Activated T-cell treated with anti-CD3 and anti-CD28 coated beads, Interleukin-2, amount 50 U/mL, for 48 hours (primary cell): ENCODE measurements at regions not wholly inside any gene's neighbourhood (a gene's known extent, or its start where the extent isn't known, plus 50 kb on each side); places are given as distances from the start of the nearest gene placed in this dataset.
"Not testable (repeated sequence)": the region's sequence is repeated elsewhere in the genome, so short reads cannot be mapped to it uniquely, and the experiment has no call there.

ENCODE experiments used
- DNase-seq, 2 experiments: peaks; one replicate each; pipeline ENCODE4 v3.0.0-alpha.2; 2020

DNA sequence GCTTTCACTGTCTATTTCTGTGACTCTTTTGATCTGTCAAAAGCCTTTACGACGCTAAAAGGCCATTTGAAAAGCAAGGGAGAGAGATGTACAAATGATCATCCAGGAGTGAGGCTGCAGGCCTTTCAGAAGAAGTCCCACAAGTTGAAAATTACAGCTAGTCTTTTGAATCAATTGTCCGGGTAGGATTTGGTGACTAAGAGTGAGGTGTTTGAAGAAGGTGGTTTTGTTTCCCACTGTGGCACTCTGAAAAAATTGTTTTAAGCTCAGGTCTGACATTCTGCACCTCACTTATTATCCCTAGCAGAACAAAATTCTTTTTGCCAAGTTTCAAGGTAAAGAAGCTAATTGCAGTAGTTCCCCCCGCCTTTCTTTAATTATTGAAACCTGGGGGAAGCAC is 50.8 kb upstream of the TMEM108 start:
- DNase-seq, result no peak

DNA sequence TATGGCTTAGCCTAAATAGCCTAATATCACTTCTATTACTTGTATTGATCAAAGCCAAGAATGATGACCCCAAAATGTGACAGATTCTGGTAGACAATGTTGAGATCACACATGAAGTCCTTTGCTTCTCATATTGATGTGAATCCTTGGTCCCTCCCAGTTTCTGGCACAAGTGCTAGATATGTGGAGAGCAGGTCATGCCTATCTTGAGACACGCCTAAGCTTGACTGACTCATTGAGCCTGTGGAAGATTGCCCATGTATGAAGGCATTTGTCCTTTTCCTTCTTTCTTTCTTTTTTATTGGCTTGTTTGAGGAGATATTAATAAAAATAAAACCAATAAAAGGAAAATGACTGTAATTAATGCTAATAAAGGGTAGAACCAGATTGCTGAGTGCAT is 54.0 kb upstream of the TMEM108 start:
- DNase-seq, result no peak

DNA sequence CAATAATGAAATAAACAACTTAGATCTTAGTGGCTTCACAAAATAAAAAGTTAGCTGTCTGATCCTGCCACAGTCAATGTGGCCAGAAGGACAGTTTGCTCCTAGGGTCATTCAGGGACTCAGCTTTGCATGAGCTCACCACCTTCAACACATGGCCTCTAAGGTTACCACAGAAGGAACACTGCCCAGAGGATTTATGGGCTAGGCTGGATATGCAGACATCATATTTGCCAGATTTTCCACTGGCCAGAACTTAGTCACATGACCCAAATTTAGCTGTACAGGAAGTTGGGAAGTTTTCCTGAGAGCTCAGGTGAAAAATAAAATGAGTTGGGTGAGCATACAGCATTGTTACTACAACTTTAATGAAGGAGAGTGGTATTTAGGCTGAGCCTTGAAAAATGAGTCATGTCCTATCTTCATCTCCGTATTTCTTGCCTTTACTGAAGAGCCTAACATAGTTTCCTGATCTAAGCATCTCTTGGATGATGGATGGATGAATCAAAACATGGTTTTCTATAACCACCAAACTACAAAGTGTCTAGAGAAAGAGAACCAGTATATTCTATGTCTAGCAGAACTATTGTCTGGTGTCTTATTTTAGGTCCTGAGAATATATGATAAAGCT is 54.9 kb upstream of the TMEM108 start:
- no peak for DNase-seq

DNA sequence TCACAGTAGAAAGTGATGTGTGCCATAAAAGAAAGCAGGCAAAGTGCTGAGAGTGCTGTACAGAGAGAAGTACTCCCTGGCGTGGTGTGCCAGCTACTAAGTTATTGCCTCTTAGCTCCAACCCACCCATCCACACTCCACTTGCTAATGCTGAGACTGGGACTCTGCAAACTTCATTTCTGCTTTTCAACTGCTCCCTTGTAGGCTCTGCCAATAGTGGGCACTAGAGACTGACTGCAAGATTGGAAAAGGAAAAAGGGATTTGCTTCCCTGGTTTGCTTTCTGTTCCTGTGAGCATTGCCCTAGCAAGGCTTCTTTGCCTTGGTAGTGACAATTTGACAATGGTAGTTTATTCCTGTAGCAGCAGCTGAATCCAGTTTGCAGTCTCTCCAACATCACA is 56.5 kb upstream of the TMEM108 start:
- DNase-seq, result no peak

DNA sequence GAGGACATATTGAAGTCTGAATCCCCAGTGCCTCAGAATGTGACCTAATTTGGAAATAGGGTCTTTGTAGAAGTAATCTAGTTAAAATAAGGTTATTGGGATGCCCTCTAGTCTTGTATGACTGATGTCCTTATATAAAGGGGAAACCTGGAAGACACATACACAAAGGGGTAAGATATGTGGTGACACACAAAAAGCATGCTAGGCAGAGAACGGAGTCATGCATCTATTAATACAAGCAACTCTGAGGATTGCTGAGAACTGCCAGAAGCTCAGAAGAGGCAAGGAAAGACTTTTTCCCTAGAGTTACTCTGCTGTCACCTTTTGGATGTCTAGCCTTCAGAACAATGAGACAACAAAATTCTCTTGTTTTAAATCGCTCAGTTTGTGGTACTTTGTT is 58.1 kb upstream of the TMEM108 start:
- DNase-seq, result no peak

DNA sequence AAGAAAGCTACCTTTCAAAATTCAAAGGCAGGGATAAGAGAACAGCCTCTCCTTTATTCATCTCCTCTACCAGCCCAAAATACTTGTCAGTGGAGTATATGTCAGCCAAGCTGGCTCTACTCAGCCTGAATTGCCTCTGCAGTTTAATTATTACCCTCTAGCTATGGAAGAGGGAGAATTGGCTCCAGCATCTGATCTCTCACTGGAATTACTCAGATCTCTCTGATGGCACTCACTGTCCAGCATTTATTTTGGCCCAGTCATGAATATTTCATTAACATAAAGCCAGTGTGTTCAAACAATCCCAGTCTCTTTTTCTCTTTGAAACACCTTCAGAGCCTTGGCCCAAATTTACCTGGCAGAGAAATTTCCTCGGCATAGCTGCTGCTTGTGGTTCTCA is 58.6 kb upstream of the TMEM108 start:
- no peak for DNase-seq

DNA sequence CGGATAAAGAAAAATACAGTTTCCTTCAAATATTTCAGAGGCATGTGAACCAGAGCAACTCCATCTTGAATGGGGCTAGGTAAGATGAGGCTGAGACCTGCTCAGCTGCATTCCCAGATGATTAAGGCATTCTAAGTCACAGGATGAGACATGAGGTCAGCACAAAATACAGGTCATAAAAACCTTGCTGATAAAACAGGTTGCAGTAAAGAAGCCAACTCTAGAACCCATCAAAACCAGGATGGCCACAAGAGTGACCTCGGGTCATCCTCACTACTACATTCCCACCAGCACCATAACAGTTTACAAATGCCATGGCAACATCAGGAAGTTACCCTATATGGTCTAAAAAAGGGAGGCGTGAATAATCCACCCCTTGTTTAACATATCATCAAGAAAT is 59.2 kb upstream of the TMEM108 start:
- not testable (repeated sequence) for DNase-seq

DNA sequence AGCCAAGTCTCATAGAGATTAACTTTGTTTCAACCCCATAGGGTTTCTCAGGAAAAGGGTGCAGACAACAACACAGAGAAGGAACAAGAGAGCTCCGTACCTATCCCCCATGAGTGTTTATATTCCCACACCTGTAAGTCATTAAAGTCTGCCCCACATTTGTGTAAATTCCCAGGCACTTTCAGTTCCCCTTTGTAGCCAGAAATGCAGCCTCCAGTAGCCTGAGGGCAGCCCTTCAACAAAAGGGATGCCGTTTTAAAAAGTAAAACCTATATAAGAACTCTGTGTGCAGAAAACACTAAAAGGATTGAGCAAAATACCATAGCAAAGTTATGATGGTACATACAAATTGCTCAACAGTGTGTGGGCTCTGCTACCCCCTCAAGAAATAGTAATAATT is 59.7 kb upstream of the TMEM108 start:
- DNase-seq, result no peak

DNA sequence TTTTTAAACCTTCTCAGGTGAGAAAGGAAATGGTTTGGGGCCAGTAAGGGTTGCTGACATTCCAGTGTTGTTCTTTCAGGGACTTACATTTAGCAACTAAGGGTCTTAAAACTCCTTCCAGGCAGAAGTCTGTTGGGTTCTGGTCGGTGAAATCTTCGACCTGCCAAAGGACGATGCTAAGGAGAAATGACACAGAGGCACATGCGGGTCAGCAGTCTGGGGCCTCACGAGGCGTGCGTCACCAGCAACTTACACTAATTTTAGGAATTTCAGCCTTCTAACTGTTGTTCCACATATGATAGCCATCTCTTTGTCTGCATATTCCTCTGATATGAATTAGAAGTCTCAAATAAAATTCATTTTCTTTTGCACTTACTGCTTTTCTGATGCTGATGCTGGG is 64.1 kb upstream of the TMEM108 start:
- DNase-seq, result no peak

DNA sequence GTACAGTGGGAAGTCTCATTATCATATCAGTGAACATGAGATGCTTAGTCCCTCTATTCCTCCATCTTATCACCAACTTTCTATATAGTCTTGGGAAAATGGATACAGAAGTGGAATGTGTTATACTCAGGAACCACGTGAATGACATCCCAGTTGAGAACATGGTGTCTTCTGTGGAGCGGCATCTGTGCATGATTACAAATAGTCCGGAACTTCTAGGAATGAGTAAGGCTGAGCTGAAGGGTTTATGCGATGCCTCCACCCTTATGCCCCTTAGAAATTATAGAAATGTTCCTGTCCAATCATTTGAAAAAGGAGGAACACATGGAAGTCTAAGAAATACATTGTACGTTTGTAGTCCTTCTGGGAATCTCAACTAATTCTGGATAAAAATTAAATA is 64.8 kb upstream of the TMEM108 start:
- DNase-seq, result no peak

DNA sequence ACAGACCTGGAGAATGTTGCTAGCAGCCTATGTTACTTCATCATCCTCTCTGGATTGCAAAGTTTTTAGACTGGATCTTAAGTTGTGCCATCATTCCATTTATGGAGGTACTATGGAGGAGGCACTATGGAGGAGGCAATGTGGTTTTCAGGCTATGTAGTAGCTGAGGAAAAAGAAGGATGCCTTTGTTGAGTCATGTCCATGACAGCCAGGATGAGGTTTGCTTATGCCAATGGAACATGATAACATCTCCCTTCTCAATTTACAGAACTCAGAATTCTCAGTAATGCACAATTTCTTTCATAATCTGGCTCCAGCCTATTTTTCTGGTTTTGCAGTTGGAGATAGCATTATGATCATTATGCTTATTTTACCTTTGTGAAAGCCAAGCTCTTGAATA is 65.9 kb upstream of the TMEM108 start:
- DNase-seq, result no peak

DNA sequence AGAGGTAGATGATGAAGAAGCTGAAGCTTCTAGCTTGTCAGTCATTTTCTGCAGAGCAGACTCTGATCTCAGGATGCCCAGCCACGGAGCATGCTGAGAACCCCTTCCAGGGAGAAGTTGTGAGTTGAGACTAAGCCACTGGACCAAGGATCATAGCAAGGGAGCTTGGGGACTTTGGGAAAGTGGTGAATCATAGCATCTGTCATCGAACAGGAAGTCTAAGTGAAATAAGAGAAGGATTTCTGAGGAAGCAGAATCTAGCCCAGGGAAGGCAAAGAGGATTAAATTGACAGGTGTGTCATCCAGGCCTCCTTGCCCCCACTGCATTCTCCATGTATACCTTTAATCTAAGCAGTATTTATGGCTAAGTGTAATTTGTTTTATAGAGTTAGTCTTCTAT is 71.8 kb upstream of the TMEM108 start:
- DNase-seq, result no peak

DNA sequence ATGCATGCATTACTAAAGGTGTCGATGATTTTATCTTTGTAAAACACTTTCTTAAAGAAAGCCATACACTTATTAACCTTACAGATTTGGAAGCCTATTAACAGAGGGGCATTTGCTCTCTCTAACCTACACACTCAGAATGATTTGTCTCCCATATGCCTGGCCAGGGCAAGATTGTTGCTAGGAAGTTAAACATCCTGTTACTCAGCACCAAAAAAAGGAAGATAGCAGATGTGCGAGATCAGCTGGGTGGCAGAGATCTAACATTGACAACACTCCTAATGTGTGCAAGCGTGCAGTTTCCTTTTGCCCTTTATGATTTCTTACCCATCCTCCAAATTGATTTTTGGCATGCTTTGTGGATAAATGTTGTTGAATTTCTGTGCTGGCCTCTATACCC is 73.9 kb upstream of the TMEM108 start:
- no peak for DNase-seq

DNA sequence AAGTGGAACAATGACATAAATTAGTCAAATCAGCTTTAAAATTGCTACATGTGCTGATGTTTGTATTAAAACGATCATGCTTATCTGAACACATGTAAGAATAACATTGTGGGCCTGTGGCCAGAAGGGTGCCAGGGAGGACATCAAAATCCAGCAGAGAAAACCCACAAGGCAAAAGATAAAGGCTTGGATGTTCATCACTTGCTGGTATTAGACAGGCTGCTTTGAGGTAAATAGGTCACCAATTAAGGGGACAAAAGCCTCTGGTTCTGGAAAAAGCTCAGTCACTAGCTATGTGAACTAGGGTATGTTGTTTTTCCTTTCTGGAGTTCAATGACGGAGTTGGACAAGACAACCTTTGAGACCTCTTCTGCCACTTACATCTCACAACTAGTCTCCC is 74.4 kb upstream of the TMEM108 start:
- no peak for DNase-seq

DNA sequence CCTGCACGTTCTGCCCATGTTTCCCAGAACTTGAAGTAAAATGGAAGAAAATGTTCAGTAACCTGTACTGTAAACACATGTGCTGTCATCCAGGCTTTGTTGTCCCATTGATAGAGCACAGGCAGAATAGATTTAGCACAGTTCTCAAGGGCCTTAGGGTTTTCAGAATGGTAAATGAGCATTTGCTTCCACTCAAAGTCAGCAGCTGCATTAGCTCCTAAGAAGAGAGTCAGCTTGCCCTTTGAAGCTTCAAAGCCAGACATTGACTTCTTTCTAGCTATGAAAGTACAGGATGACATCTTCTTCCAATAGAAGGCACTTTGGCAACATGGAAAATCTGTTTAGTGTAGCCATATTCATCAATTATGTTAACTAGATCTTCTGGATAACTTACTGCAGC is 76.2 kb upstream of the TMEM108 start:
- no peak for DNase-seq

DNA sequence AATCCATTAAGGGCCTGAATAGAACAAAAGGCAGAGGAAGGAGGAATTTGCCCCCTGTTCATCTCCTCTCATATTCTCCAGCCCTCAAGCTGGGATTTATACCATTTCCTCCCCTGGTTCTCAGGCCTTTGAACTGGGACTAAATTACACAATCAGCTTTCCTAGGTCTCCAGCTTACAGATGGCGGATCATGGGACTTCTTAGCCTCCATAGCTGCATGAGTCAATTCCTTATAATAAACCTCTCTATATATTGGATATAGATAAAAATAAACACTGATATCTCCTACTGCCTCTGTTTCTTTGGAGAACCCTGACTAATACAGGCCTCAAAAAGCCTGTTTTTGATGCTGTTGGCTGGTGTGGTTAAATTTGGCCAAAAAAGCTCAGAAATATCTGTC is 84.5 kb upstream of the TMEM108 start:
- no peak for DNase-seq

DNA sequence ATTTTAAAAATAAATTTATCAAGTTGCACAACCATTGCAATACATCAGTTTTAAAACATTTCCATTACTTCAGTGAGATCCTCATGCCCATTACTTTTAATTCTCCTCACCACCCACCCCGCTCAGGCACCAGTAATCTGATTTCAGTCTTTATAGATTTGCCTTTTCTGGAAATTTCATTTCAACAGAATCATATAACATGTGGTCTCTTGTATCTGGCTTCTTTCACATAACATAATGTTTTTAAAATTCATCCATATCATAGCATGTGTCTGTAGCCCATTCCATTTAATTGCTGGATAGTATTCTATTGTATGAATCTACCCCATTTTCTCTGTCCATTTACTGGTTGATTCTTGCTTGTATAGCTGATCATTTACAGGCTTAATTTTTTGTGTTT is 110.3 kb upstream of the TMEM108 start:
- no peak for DNase-seq

DNA sequence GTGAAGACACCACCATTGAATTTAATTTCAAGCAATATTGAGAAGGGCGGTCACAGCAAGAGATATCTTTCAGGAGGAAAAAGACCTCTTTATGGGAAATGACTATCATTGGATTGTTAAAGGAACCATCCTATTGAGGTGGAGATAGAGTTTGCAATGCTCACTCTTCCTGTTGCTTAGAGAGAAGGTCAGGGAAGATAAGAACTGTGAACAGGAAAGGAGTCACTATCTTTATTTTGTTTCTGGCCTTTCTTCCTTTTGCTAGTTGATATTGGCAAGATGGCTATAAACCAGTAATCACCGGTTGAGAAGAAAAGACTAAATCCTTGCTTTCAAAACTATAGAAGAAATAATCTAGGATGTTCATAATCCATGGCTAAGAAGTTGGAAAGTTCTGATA is 112.1 kb upstream of the TMEM108 start:
- DNase-seq, result no peak

DNA sequence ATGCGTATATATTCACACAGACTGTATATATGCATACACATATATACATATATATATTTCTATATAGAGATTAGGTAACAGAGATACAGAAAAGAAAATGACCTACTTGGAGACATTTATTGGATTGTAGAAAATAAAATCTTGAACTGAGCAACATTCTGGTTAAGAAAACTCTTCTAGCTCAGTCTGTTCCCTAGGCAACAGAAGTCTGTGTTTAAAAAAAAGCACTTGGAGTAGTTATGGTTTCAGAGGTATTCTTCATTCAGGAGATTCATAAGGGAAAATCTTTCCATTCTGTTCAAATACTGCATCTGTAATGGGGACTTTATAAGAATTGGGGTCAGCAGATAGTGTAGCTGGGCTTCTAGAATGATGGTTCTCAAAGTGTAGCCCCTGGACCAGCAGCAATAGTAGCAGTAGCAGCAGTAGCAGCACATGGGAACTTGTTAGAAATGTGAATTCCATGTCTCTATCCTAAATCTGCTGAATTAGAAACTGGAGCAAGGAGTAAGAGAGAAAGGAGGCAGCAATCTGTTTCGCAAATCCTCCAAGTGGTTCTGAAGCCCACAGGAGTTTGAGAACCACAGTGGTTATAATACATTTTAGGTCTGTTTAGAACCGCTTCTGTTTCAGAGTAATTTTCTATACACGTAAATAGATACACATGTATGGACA is 112.8 kb upstream of the TMEM108 start:
- DNase-seq, result no peak

DNA sequence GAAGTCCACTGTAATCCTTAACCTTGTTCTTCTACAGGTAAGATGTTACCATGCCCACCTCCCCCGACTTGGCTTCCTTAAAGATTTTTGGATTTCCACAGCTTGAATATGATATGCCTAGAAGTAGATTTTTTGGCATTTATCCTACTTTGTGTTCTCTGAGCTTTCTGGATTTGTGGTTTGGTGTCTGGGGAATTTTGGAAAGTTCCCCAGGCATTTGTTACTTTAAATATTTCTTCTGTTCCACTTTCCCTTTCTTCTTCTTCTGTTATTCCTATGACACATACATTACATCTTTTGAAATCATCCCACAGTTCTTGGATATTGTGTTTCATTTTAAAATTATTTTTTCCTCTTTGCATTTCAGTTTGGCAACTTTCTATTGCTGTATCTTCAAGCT is 122.1 kb upstream of the TMEM108 start:
- DNase-seq, result no peak

DNA sequence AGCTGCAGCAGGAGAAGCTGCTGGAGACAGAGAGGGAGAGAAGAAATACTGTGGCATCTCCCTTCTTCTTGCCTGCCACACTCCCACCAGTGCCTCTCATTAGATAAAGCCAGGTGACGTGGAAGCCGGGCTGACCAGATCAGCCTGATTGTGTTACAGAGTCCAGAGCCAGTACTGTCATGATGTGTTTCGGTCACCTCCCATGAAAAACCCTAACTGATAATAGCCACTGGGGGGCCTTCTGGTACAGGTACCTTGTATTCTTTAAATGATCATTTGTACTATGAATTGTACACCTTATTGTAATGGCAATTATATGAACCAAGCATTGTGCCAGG is 125.8 kb upstream of the TMEM108 start:
- no peak for DNase-seq

DNA sequence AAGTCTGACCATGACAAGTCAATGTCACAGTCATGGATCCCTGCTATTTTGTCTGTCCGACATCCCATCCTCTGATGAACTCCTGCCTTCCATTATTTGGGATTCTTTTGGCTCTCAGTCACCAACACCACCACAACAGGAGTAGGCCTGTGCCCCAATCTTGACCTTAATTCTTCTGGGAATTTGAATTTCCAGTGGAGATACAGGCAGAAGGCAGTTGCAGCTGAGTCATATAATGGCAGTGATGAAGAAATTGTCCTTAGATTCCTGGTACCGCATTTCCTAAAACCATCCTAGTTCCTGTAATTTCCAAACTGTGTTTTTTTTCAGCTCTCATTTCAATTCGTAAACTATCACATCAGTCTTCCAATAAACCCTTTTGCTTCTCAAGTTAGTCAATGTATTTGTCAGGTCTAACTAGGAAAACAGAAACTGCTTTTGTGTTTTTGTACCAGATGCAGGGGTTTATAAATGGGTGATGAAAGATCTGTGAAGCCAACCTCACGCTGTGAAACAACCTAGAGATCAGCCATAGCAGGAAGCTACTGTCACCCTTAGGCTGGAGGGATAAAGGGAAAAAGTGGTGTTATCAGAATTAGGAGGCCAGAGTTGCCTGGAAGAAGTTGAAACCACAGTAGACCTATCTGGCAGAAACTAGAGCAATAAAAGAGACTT is 126.3 kb upstream of the TMEM108 start:
- DNase-seq, result no peak

DNA sequence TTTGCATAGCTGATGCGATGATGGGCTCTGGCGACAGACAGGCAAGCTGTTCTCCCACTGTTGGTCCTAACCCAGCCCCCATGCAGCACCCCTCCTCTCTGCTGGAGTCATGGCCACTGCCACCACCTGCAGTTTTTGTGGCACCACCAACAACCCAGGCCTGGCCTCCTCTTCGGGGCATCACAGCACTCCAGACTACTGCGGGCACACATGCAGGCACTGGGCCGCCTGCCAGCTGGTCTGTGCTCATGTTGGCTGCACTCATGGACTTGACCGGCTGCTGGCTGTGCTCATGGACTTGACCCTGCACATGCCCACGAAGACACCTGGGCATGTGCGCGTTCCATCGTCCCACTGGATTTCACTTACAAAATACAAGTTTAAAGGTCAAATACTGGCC is 130.9 kb upstream of the TMEM108 start:
- no peak for DNase-seq

DNA sequence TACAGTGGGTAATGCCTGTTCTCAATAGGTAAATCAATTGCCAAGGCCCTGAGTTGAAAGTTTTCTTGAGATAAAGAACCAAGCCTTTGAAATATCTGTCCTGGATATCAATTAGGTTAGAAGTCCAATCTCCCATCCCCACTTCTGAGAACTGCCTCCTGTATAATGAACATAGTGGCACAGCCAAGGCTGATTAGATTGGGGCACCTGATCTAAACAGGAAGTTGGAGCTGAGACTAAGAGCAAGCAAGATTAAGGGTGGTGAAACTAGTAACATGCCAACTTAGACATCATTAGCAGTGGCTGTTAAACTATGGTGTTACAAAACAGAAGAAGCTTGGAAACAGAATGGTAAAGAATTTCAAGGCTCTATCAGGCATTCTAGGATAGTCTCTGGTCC is 137.7 kb upstream of the TMEM108 start:
- DNase-seq, result no peak

DNA sequence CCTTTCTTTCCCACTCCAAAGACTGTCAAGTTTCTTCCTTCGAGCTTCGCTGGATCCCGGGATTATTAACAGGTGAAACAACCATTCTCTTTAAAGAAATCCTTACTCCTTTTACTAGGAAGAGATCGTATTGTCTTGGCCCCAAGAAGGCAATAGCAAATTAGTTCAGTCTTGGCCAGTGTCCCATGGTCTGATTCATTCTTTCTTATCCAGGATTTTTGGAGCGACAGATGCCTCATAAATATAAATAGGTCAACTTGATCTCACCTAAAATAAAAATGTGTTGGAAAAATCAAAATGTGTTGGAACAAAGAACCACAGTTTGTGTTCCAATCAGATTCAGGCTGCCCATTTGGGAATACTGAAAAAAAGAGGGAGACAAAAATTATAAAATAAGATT is 140.1 kb upstream of the TMEM108 start:
- no peak for DNase-seq
